HEK293 (cell line): ENCODE measurements at regions not wholly inside any gene's neighbourhood (a gene's known extent, or its start where the extent isn't known, plus 50 kb on each side); places are given as distances from the start of the nearest gene placed in this dataset.

Experiments
- CTCF ChIP-seq: fragments of 450-650 bp; formaldehyde crosslinking; IDR thresholded peaks from 2 replicates; pipeline ENCODE4 v1.5.1; 2016; ENCODE audit warnings: missing biosample characterization, missing genetic modification characterization
- TCF7L2 ChIP-seq: IDR thresholded peaks from 2 replicates; pipeline ENCODE4 v1.6.1; 2011; ENCODE audit warnings: low read depth, mild to moderate bottlenecking, inconsistent platforms, low read length, moderate library complexity, borderline replicate concordance
- ZBTB1 ChIP-seq: fragments of 450-650 bp; formaldehyde crosslinking; IDR thresholded peaks from 2 replicates; pipeline ENCODE4 v1.5.1; 2016; ENCODE audit warnings: missing biosample characterization, missing genetic modification characterization
- ZNF37A ChIP-seq: fragments of 450-650 bp; IDR thresholded peaks from 2 replicates; pipeline ENCODE4 v1.5.1; 2018; ENCODE audit warnings: missing biosample characterization, missing genetic modification characterization
- ZNF600 ChIP-seq: fragments of 450-650 bp; formaldehyde crosslinking; IDR thresholded peaks from 2 replicates; pipeline ENCODE4 v1.5.1; 2016; ENCODE audit warnings: missing biosample characterization, missing genetic modification characterization
- ZNF776 ChIP-seq: fragments of 450-650 bp; formaldehyde crosslinking; IDR thresholded peaks from 2 replicates; pipeline ENCODE4 v1.5.0; 2017; ENCODE audit warnings: missing biosample characterization, missing genetic modification characterization, borderline replicate concordance
- ZNF777 ChIP-seq: fragments of 450-650 bp; formaldehyde crosslinking; IDR thresholded peaks from 2 replicates; pipeline ENCODE4 v1.5.1; 2017; ENCODE audit warnings: missing biosample characterization, missing genetic modification characterization, borderline replicate concordance
- ZSCAN23 ChIP-seq: fragments of 450-650 bp; formaldehyde crosslinking; IDR thresholded peaks from 2 replicates; pipeline ENCODE4 v1.5.1; 2016; ENCODE audit warnings: missing biosample characterization, missing genetic modification characterization
- ZSCAN5A ChIP-seq: fragments of 450-650 bp; formaldehyde crosslinking; IDR thresholded peaks from 2 replicates; pipeline ENCODE4 v1.5.1; 2016; ENCODE audit warnings: missing biosample characterization, missing genetic modification characterization

DNA sequence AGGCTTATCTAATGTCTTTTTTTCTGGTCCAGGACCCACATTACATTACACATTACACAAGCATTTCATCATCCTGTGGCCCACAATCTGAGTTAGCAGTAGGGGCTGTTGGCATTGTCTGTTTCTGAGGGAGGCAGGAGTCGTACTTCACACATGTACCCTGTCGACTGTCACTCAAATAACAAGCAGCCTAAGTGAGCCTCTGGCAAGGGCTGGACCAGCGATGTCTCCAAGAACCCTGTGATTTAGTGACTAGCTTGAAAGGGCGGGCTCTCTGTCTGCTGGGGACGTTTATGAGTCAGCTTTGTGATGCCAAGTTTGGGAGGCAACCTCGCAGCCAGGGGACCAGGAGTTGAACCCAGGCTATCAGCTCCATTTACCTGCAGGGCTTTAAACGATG, 251.4 kb downstream of the HS3ST3B1 start:
- TF ChIP-seq ZNF776 (tag by site-specific recombination) = no peak
- no peak for TF ChIP-seq TCF7L2
- TF ChIP-seq ZSCAN23 (tag by site-specific recombination) = no peak
- TF ChIP-seq CTCF (tag by site-specific recombination) = no peak
- no peak for TF ChIP-seq ZNF777 (tag by site-specific recombination)
- no peak for TF ChIP-seq ZNF37A
- no peak for TF ChIP-seq ZNF600 (tag by site-specific recombination)
- no peak for TF ChIP-seq ZSCAN5A (tag by site-specific recombination)
- TF ChIP-seq ZBTB1 = no peak
